CD4-positive, alpha-beta T cell treated with Interleukin-4 for 1 hour (primary cell): ENCODE measurements at regions not wholly inside any gene's neighbourhood (a gene's known extent, or its start where the extent isn't known, plus 50 kb on each side); places are given as distances from the start of the nearest gene placed in this dataset.

Source experiments
- DNase-seq, 2 donors: peaks; one replicate each; pipeline ENCODE4 v3.0.0-alpha.2; 2020 to 2022

- no peak for DNase-seq
Measured at GRCh38 chr6:112806163-112806865, 459.2 kb downstream of the RFPL4B start.

DNA sequence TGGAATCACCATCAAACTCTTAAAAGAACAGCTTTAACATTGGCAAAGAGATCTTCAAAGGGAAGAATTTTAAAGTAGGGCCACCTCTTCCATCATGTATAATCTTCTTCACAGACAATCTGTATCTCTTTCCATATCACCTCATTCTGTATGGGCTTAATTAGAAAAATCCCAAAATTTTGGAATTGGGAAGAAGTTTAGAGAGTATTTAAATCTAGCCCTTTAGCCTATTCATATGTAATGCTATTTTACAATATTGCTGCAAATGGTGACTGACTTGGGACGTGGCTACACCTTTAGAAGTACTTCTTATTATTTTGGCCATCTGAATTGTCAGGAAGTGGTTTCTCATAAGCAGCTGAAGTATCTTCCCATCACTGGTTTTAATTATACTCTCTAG is 474.3 kb downstream of the RFPL4B start:
- no peak for DNase-seq

GRCh38 chr6:112822769-112823168 is 475.6 kb downstream of the RFPL4B start:
- DNase-seq = no peak

- DNase-seq = no peak
Measured at GRCh38 chr6:112827793-112828192, 480.7 kb downstream of the RFPL4B start.

GRCh38 chr6:112831022-112831421 is 483.9 kb downstream of the RFPL4B start:
- no peak for DNase-seq

DNA sequence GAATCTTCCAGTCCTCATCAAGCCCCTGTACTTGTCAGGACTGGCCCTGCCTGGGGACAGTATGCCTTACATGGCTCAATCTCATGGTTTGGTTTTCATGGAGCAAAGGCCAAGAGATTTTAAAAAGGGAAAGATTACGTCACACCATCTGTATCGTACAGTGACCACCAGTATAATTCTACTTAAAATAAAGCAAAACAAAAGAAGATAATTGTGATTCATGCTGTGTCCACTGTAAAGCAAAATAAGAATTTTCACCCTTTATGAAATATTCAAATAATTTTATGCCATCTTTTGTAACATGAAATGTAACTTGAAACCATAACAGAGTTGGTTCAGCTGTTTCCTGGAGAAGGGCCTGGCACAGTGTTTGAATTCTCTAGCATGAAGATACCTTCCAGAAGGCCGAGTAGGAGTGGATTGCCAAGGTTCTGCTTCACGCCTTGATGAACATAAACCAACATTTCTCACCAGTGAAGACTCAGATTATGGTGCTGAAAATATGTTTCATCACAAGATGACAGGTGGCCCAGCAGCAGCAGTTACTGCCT is 486.5 kb downstream of the RFPL4B start:
- DNase-seq = no peak

GRCh38 chr6:112835078-112835477 is 487.9 kb downstream of the RFPL4B start:
- DNase-seq = no peak

DNA sequence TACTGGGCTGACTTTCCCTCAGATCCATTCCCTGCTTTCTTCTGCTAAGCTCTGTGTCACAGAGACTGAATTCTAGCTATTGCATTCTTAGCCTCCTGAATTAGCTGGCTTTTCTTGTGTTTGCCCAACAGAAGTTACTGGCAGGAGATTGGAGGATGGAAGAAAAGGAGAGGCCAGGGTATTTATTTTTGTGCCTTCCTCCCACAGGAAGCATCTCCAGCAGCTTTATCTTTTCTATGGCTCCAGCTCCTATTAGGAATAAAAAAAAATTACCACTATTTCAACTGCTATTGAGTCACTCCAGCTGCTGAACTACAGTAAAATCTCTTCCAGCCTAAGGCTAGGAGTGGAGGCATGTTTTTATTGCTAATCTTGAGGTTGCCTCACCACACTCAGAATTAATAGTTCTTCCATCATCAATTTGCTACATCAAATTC is 492.4 kb downstream of the RFPL4B start:
- DNase-seq = no peak

GRCh38 chr6:112841553-112842329 is 494.6 kb downstream of the RFPL4B start:
- DNase-seq = no peak

DNA sequence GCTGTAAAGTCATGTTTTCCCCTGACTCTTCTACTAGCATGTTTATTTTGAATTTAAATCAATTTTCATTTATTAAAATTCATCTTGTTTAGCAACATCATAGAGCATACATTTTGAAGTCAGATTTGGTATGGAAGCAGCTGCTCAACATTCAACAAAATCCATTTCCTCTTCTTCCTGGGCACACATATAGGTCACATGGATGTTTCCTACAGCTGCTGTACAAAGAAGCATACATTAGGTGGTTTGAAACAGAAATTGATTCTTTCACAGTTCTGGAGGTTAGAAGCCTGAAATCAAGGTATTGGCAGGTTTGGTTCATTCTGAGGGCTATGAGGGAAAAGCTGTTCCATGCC is 495.2 kb downstream of the RFPL4B start:
- no peak for DNase-seq

GRCh38 chr6:112846681-112847080 is 499.6 kb downstream of the RFPL4B start:
- no peak for DNase-seq

GRCh38 chr6:112851146-112851545 is 504.0 kb downstream of the RFPL4B start:
- DNase-seq = no peak

DNA sequence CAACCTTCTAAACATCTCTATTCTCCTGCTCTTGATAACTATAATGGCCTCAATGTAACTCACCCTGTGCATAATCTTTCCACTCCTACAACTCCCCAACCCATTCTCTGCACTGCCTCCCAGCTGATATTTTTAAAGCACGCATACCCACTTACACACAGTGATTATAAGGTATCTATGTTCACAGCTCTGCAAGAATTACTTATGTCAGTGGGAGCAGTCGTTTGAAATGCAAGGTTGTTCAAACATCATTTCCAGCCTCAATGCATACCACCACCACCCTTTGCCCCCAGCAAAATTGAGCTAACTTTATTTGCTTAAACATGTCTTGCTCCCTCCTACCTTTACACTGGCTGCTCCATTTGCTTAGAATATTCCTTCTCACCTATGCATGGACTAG is 506.0 kb downstream of the RFPL4B start:
- no peak for DNase-seq

DNA sequence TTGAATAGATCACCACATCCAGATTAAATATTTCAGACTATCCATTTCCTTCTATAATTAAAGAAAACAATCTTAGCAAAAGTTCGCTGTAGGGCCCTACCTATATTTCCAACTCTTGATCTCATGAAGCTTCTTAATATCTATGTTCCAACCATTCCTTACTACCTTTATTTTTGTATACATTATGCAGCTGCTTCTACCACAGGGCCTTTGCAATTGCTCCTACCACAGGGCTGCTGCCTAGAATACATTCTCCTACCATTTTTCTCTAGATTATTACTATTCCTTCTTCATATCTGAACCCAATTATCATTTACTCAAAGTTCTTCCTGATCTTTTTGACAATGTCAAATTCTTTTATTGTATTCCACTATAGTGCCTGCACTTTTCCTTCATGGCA is 516.6 kb downstream of the RFPL4B start:
- DNase-seq = no peak

DNA sequence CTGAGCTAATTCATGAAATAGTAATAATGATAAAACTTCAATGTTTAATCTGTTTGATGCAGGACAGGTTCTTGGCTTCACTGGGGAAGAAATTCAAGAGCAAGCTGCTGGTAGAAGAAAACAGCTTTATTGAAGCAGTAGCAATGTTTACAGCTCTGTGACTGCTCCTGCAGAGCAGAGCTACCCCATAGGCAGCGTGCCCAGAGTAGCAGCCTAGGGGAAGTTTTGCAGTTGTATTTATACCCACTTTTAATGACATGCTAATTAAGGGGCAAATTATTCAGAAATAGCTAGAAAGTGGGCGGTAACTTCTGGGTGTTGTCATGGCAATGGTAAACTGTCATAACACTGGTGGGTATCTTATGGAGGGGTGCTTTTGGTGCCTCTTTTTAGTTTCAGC is 518.0 kb downstream of the RFPL4B start:
- DNase-seq = no peak

- DNase-seq = no peak
Measured at GRCh38 chr6:112874881-112875280, 527.8 kb downstream of the RFPL4B start.

GRCh38 chr6:112877134-112878100 is 530.3 kb downstream of the RFPL4B start:
- DNase-seq = no peak

DNA sequence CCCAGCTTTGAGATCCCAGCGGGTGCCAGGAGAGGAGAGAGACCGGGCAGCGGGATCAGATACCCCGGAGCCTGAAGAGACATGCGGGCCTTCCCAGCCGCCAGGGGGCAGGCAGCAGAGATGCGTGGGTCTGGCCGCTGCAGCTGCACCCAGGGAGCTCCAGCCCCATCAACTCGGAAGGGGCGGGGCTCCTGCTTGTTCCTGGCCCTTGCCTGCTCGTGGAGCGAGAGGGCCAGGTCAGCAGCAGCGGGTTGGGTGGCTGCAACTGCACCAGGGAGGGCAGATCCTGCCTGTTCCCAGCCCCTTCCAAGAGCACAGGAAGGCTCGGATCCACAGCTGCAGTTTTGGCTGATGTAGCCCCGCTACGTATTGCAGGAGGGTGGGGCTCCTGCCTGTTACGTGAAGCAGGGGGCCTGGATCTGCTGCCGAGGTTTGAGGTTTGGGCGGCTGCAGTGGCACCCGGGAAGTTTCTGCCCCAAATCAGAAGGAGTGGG is 532.8 kb downstream of the RFPL4B start:
- DNase-seq = no peak

DNA sequence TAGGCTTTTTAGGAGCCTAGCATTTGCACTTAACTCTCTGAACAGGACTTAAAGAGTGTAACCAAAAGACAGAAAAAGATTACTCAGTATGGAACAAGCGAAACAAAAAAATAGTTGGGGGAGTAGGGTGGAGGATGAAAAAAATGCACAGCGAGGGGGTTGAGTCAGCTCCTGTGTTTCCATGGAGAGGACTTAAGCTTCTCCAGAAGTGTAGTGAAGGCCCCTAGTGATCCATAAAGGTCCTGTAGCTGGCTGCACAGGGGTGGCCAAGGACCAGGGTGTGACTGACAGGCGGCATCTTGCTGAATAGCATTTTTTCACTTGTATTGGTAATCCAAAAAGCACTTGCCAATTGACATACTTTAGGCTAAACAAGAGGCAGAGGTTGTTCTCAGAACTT is 533.9 kb downstream of the RFPL4B start:
- DNase-seq = no peak

GRCh38 chr6:112881828-112882780 is 535.0 kb downstream of the RFPL4B start:
- DNase-seq = no peak

DNA sequence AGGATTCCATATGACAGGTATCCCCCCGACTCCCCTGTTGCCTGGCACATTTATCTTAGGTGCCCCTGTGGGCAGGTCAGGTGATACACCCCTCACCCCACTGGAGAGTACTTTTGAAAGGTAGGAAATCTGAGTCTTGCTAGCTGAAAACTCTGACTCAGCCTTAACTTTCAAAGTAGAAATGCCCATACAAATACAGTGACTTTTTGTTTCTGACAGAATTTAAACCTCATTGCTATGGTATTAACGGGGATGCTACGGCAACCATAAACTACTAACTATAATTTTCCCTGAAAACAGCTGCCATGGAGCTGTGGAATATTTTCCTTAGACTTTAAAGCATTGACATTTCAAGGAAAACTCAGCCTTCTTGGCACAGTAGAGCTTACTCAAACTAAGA is 536.0 kb downstream of the RFPL4B start:
- DNase-seq = no peak

- DNase-seq = no peak
Measured at GRCh38 chr6:112886415-112886814, 539.3 kb downstream of the RFPL4B start.
